Esophagus mucosa (tissue), 1 donor: ENCODE measurements at regions not wholly inside any gene's neighbourhood (a gene's known extent, or its start where the extent isn't known, plus 50 kb on each side); places are given as distances from the start of the nearest gene placed in this dataset.
A peak's percentile ranks its signal among the peaks of the same experiment; 100 is the strongest.
"Not testable (repeated sequence)": the region's sequence is repeated elsewhere in the genome, so short reads cannot be mapped to it uniquely, and the experiment has no call there.

Experiments used
- ATAC-seq: fragments of 200-7000 bp; cut with Tn5 transposase; one replicate; pipeline ENCODE4 v1.9.1; 2020
- donor health status: DM: yes; HTN: yes; CAD: no.

GRCh38 chr9:1930245-1930736 is 84.9 kb upstream of the SMARCA2 start:
- not testable (repeated sequence) for ATAC-seq

GRCh38 chr9:1938135-1938534 is 77.0 kb upstream of the SMARCA2 start:
- ATAC-seq, result no peak

GRCh38 chr9:1938675-1939170 is 76.4 kb upstream of the SMARCA2 start:
- no peak for ATAC-seq

- ATAC-seq, result no peak
These were observed 75.7 kb upstream of the SMARCA2 start for GRCh38 chr9:1939466-1939865.

- peak; percentile 58 for ATAC-seq
These were observed 75.2 kb upstream of the SMARCA2 start for GRCh38 chr9:1939926-1940368.

GRCh38 chr9:1941989-1942388 is 73.2 kb upstream of the SMARCA2 start:
- ATAC-seq, result no peak

- no peak for ATAC-seq
These were observed 68.4 kb upstream of the SMARCA2 start for GRCh38 chr9:1946526-1947283.

- ATAC-seq, result no peak
These were observed 67.7 kb upstream of the SMARCA2 start for GRCh38 chr9:1947438-1947837.

GRCh38 chr9:1948541-1948940 is 66.6 kb upstream of the SMARCA2 start:
- ATAC-seq, result no peak

- ATAC-seq, result no peak
These were observed 63.7 kb upstream of the SMARCA2 start for GRCh38 chr9:1951446-1951845.

GRCh38 chr9:1952001-1952400 is 63.1 kb upstream of the SMARCA2 start:
- no peak for ATAC-seq

- ATAC-seq, result no peak
These were observed 60.9 kb upstream of the SMARCA2 start for GRCh38 chr9:1954238-1954637.

GRCh38 chr9:1956958-1957357 is 58.2 kb upstream of the SMARCA2 start:
- ATAC-seq, result no peak

- ATAC-seq, result no peak
These were observed 57.3 kb upstream of the SMARCA2 start for GRCh38 chr9:1957856-1958255.

GRCh38 chr9:1959371-1959770 is 55.8 kb upstream of the SMARCA2 start:
- no peak for ATAC-seq

GRCh38 chr9:1960342-1961042 is 54.7 kb upstream of the SMARCA2 start:
- ATAC-seq, result no peak

GRCh38 chr9:1962122-1962521 is 53.0 kb upstream of the SMARCA2 start:
- ATAC-seq, result no peak

- no peak for ATAC-seq
These were observed 52.5 kb upstream of the SMARCA2 start for GRCh38 chr9:1962588-1963106.

GRCh38 chr9:1964093-1964492 is 51.1 kb upstream of the SMARCA2 start:
- ATAC-seq, result no peak
